ENCODE measurements at regions not wholly inside any gene's neighbourhood (a gene's known extent, or its start where the extent isn't known, plus 50 kb on each side); places are given as distances from the start of the nearest gene placed in this dataset.

GRCh38 chr2:62413116-62413663, 92.8 kb downstream of the TMEM17 start:
- TF ChIP-seq CTCF (IDR thresholded peaks at IDR 0.05), result no peak
- TF ChIP-seq EZH2 (IDR thresholded peaks at IDR 0.05), result no peak
